ENCODE measurements at regions not wholly inside any gene's neighbourhood (a gene's known extent, or its start where the extent isn't known, plus 50 kb on each side); places are given as distances from the start of the nearest gene placed in this dataset.
"Not testable (repeated sequence)": the region's sequence is repeated elsewhere in the genome, so short reads cannot be mapped to it uniquely, and the experiment has no call there.

GRCh38 chr10:42233461-42234206 is 404.7 kb downstream of the ZNF33B start:
- peak overlapping the region in 1 of 7 donors; percentile 70 for H3K27ac Mint-ChIP-seq
- CTCF ChIA-PET (ENCODE audit: partially characterized antibody) = not testable (repeated sequence)

GRCh38 chr10:42232955-42233354 is 405.4 kb downstream of the ZNF33B start:
- H3K27me3 Mint-ChIP-seq; POLR2A ChIA-PET (ENCODE audit: partially characterized antibody); CTCF ChIA-PET (ENCODE audit: partially characterized antibody); DNase-seq; H3K36me3 Mint-ChIP-seq; H3K4me3 Mint-ChIP-seq; H3K27ac ChIP-seq (ENCODE audit: low read depth, low read length); H3K9me3 ChIP-seq (ENCODE audit: control insufficient read depth in 1 of 2, low read length in 2 of 2); H3K4me1 ChIP-seq (ENCODE audit: insufficient read depth, low read length); H3K36me3 ChIP-seq (ENCODE audit: insufficient read depth, low read length); H3K4me1 Mint-ChIP-seq; H3K4me3 ChIP-seq (ENCODE audit: low read length in 2 of 2); H3K27me3 ChIP-seq (ENCODE audit: insufficient read depth, low read length); H3K27ac Mint-ChIP-seq; intact Hi-C loops (cut with micrococcal nuclease): not testable (repeated sequence)
- H3K9me3 Mint-ChIP-seq = peaks cover 3 to 15% (median 9%) of the 10 kb centered on the region in 8 donors

More at GRCh38 chr10:42233461-42234206, 404.7 kb downstream of the ZNF33B start:
- POLR2A ChIA-PET (ENCODE audit: partially characterized antibody); H3K36me3 Mint-ChIP-seq; DNase-seq; H3K4me3 ChIP-seq (ENCODE audit: low read length in 2 of 2); H3K4me3 Mint-ChIP-seq; H3K4me1 ChIP-seq (ENCODE audit: insufficient read depth, low read length); H3K27me3 Mint-ChIP-seq; intact Hi-C loops (cut with micrococcal nuclease); H3K9me3 ChIP-seq (ENCODE audit: control insufficient read depth in 1 of 2, low read length in 2 of 2); H3K36me3 ChIP-seq (ENCODE audit: insufficient read depth, low read length); H3K9me3 Mint-ChIP-seq; H3K27me3 ChIP-seq (ENCODE audit: insufficient read depth, low read length); H3K4me1 Mint-ChIP-seq; H3K27ac ChIP-seq (ENCODE audit: low read depth, low read length): not testable (repeated sequence)

DNA sequence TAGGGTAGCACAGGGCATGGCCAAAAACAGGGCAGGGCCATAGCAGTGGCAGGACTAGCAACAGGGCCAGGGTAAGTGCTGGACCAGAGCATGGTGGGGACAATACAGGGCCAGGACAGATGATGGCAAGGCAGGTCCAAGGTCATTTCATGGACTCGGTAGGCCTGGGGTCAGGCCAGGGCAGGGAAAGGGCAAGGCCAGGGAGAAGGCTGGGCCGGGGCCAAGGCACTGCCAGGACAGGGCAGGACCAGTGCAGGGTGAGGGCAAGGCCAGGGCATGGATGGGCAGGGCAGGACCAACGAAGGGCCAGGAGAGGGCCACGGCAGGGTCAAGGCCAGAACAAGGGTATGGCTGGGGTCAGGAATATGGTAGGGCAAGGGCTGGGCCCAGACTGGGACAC is 407.6 kb downstream of the ZNF33B start:
- H3K36me3 Mint-ChIP-seq; CTCF ChIA-PET (ENCODE audit: partially characterized antibody); H3K27me3 ChIP-seq (ENCODE audit: insufficient read depth, low read length); H3K9me3 ChIP-seq (ENCODE audit: control insufficient read depth in 1 of 2, low read length in 2 of 2); H3K36me3 ChIP-seq (ENCODE audit: insufficient read depth, low read length); intact Hi-C loops (cut with micrococcal nuclease); H3K27me3 Mint-ChIP-seq; H3K4me1 Mint-ChIP-seq; H3K4me3 ChIP-seq (ENCODE audit: low read length in 2 of 2); DNase-seq; H3K27ac Mint-ChIP-seq; H3K27ac ChIP-seq (ENCODE audit: low read depth, low read length); POLR2A ChIA-PET (ENCODE audit: partially characterized antibody); H3K4me3 Mint-ChIP-seq; H3K4me1 ChIP-seq (ENCODE audit: insufficient read depth, low read length): not testable (repeated sequence)
- H3K9me3 Mint-ChIP-seq = peaks cover 11 to 33% (median 26%) of the 10 kb centered on the region in 8 donors

GRCh38 chr10:42230115-42230514 is 408.3 kb downstream of the ZNF33B start:
- H3K27ac Mint-ChIP-seq; DNase-seq; intact Hi-C loops (cut with micrococcal nuclease): not testable (repeated sequence)

DNA sequence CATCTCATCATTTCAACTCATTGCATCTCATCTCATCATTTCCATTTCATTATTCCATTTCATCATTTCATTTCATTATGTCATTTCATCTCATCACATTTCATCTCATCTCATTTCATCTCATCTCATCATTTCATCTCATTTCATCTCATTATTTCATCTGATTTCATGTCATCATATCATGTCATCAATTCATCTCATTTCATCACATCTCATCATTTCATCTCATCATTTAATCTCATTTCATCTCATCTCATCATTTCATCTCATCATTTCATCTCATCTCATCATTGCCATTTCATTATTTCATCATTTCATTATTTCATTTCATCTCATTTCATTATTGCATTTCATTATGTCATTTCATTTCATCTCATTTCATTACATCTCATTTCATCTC is 410.5 kb downstream of the ZNF33B start:
- H3K27me3 Mint-ChIP-seq; H3K9me3 ChIP-seq (ENCODE audit: control insufficient read depth in 1 of 2, low read length in 2 of 2); H3K36me3 ChIP-seq (ENCODE audit: insufficient read depth, low read length); POLR2A ChIA-PET (ENCODE audit: partially characterized antibody); intact Hi-C loops (cut with micrococcal nuclease); H3K36me3 Mint-ChIP-seq; H3K27me3 ChIP-seq (ENCODE audit: insufficient read depth, low read length); CTCF ChIA-PET (ENCODE audit: partially characterized antibody); H3K27ac ChIP-seq (ENCODE audit: low read depth, low read length); DNase-seq; H3K4me3 ChIP-seq (ENCODE audit: low read length in 2 of 2); H3K4me3 Mint-ChIP-seq; H3K4me1 ChIP-seq (ENCODE audit: insufficient read depth, low read length); H3K4me1 Mint-ChIP-seq: not testable (repeated sequence)
- H3K9me3 Mint-ChIP-seq = peaks cover 11 to 31% (median 26%) of the 10 kb centered on the region in 8 donors
- H3K27ac Mint-ChIP-seq = peak overlapping the region in 2 of 7 donors; percentile 50 to 58

More at GRCh38 chr10:42230115-42230514, 408.3 kb downstream of the ZNF33B start:
- H3K9me3 ChIP-seq (ENCODE audit: control insufficient read depth in 1 of 2, low read length in 2 of 2); H3K4me1 ChIP-seq (ENCODE audit: insufficient read depth, low read length); H3K4me1 Mint-ChIP-seq; H3K4me3 Mint-ChIP-seq; H3K27ac ChIP-seq (ENCODE audit: low read depth, low read length); CTCF ChIA-PET (ENCODE audit: partially characterized antibody); H3K27me3 Mint-ChIP-seq; H3K4me3 ChIP-seq (ENCODE audit: low read length in 2 of 2); H3K27me3 ChIP-seq (ENCODE audit: insufficient read depth, low read length); H3K36me3 ChIP-seq (ENCODE audit: insufficient read depth, low read length); POLR2A ChIA-PET (ENCODE audit: partially characterized antibody); H3K36me3 Mint-ChIP-seq: not testable (repeated sequence)
- peaks cover 11 to 34% (median 26%) of the 10 kb centered on the region in 8 donors for H3K9me3 Mint-ChIP-seq

- H3K36me3 Mint-ChIP-seq; H3K27me3 ChIP-seq (ENCODE audit: insufficient read depth, low read length); H3K27me3 Mint-ChIP-seq; H3K36me3 ChIP-seq (ENCODE audit: insufficient read depth, low read length); H3K27ac Mint-ChIP-seq; H3K9me3 ChIP-seq (ENCODE audit: control insufficient read depth in 1 of 2, low read length in 2 of 2); POLR2A ChIA-PET (ENCODE audit: partially characterized antibody); CTCF ChIA-PET (ENCODE audit: partially characterized antibody); intact Hi-C loops (cut with micrococcal nuclease); H3K27ac ChIP-seq (ENCODE audit: low read depth, low read length); DNase-seq; H3K4me3 ChIP-seq (ENCODE audit: low read length in 2 of 2); H3K4me1 ChIP-seq (ENCODE audit: insufficient read depth, low read length); H3K4me3 Mint-ChIP-seq; H3K9me3 Mint-ChIP-seq; H3K4me1 Mint-ChIP-seq: not testable (repeated sequence)
Measured at GRCh38 chr10:42193588-42193987, 444.8 kb downstream of the ZNF33B start.

DNA sequence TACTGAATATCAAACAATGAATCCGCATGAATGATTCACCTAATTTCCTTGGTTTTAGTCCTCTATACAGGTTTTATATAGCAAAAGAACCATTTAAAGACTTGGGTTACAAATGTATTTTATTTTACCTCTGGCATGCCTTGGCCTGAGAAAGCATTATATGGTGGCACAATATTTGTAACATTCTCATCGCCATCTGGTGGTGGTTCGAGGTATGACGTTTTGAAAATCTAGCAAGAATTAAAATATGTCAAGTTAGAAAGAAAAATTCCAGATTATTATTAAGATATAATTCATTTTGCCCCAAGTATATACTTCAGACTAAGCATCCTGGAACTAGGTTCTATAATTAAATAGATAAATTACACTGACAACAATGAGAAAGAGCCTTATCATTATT is 445.9 kb downstream of the ZNF33B start:
- H3K27me3 Mint-ChIP-seq; H3K4me1 ChIP-seq (ENCODE audit: insufficient read depth, low read length); CTCF ChIA-PET (ENCODE audit: partially characterized antibody); H3K27ac Mint-ChIP-seq; H3K27me3 ChIP-seq (ENCODE audit: insufficient read depth, low read length); H3K36me3 ChIP-seq (ENCODE audit: insufficient read depth, low read length); H3K4me3 ChIP-seq (ENCODE audit: low read length in 2 of 2); H3K4me3 Mint-ChIP-seq; intact Hi-C loops (cut with micrococcal nuclease); H3K9me3 ChIP-seq (ENCODE audit: control insufficient read depth in 1 of 2, low read length in 2 of 2); POLR2A ChIA-PET (ENCODE audit: partially characterized antibody); H3K36me3 Mint-ChIP-seq; H3K27ac ChIP-seq (ENCODE audit: low read depth, low read length); H3K4me1 Mint-ChIP-seq; H3K9me3 Mint-ChIP-seq: not testable (repeated sequence)
- DNase-seq = peak in 2 of 5 donors; percentile 7 to 13

All from CD4-positive, alpha-beta memory T cell (primary cell).